Embryonic facial prominence (tissue), 1 donor: ENCODE measurements at regions not wholly inside any gene's neighbourhood (a gene's known extent, or its start where the extent isn't known, plus 50 kb on each side); places are given as distances from the start of the nearest gene placed in this dataset.

Source experiments
- DNase-seq: peaks from one replicate; pipeline ENCODE4 v3.0.0-alpha.2; 2016; ENCODE audit errors: extremely low spot score

- DNase-seq = no peak
These were observed 283.8 kb downstream of the USP25 start for GRCh38 chr21:16013570-16013969.

GRCh38 chr21:16020878-16021277, 291.1 kb downstream of the USP25 start:
- DNase-seq = no peak

- no peak for DNase-seq
These were observed 292.3 kb downstream of the USP25 start for GRCh38 chr21:16022116-16022515.

GRCh38 chr21:16022921-16023320, 293.1 kb downstream of the USP25 start:
- DNase-seq = no peak

- DNase-seq = no peak
These were observed 298.4 kb downstream of the USP25 start for GRCh38 chr21:16028142-16028541.

- DNase-seq = no peak
These were observed 299.2 kb downstream of the USP25 start for GRCh38 chr21:16028941-16029464.

- DNase-seq = no peak
These were observed 303.4 kb downstream of the USP25 start for GRCh38 chr21:16033193-16033592.

GRCh38 chr21:16034446-16035190, 304.8 kb downstream of the USP25 start:
- no peak for DNase-seq

GRCh38 chr21:16037421-16037955, 307.7 kb downstream of the USP25 start:
- DNase-seq = no peak

GRCh38 chr21:16040601-16041000, 310.8 kb downstream of the USP25 start:
- DNase-seq = no peak

GRCh38 chr21:16044676-16045075, 314.9 kb downstream of the USP25 start:
- no peak for DNase-seq

- DNase-seq = no peak
These were observed 317.0 kb downstream of the USP25 start for GRCh38 chr21:16046656-16047330.

- DNase-seq = peak; percentile 58
These were observed 318.1 kb downstream of the USP25 start for GRCh38 chr21:16047904-16048303.

GRCh38 chr21:16055014-16055413, 325.2 kb downstream of the USP25 start:
- DNase-seq = no peak

- no peak for DNase-seq
These were observed 329.1 kb downstream of the USP25 start for GRCh38 chr21:16058896-16059295.

- DNase-seq = no peak
These were observed 330.2 kb downstream of the USP25 start for GRCh38 chr21:16059981-16060380.

GRCh38 chr21:16061194-16061593, 331.4 kb downstream of the USP25 start:
- no peak for DNase-seq

- DNase-seq = no peak
These were observed 339.7 kb downstream of the USP25 start for GRCh38 chr21:16069178-16070112.

GRCh38 chr21:16070207-16070651, 340.4 kb downstream of the USP25 start:
- DNase-seq = no peak

- no peak for DNase-seq
These were observed 341.3 kb downstream of the USP25 start for GRCh38 chr21:16071092-16071491.

- no peak for DNase-seq
These were observed 342.0 kb downstream of the USP25 start for GRCh38 chr21:16071761-16072160.

- DNase-seq = no peak
These were observed 342.4 kb downstream of the USP25 start for GRCh38 chr21:16072221-16072620.
